ENCODE measurements at regions not wholly inside any gene's neighbourhood (a gene's known extent, or its start where the extent isn't known, plus 50 kb on each side); places are given as distances from the start of the nearest gene placed in this dataset.

- TF ChIP-seq CHD2 (IDR thresholded peaks at IDR 0.05; ENCODE audit: low read length) (no peak), CTCF (IDR thresholded peaks at IDR 0.05; ENCODE audit: control extremely low read depth in 1 of 3, insufficient read depth in 1 of 3, low read depth in 1 of 3, low read length in 3 of 3) (no peak)
These were observed 53.4 kb upstream of the GCM1 start for GRCh38 chr6:53202052-53202451.
